Upper lobe of left lung (tissue), 6 donors: ENCODE measurements at regions not wholly inside any gene's neighbourhood (a gene's known extent, or its start where the extent isn't known, plus 50 kb on each side); places are given as distances from the start of the nearest gene placed in this dataset.

Experiments
- ATAC-seq, 2 donors: fragments of 200-7000 bp; cut with Tn5 transposase; one replicate each; pipeline ENCODE4 v1.9.1; 2022; ENCODE audit warnings: mild to moderate bottlenecking in 2 of 2, moderate library complexity in 2 of 2; ENCODE audit not compliant: low FRiP score in 2 of 2
- DNase-seq, 2 donors: peaks; one replicate each; pipeline ENCODE4 v3.0.0-alpha.2; 2019 to 2020
- H3K27ac ChIP-seq, 4 donors: fragments of 200-600 bp; sonication (generic); one replicate each; pipeline ENCODE4 v1.5.1; 2016 to 2019
- H3K27me3 ChIP-seq, 4 donors: fragments of 200-600 bp; sonication (generic); one replicate each; pipeline ENCODE4 v1.5.1; 2017 to 2019
- H3K36me3 ChIP-seq, 4 donors: fragments of 200-600 bp; sonication (generic); one replicate each; pipeline ENCODE4 v1.5.1; 2016 to 2019
- H3K4me1 ChIP-seq, 4 donors: fragments of 200-600 bp; sonication (generic); one replicate each; pipeline ENCODE4 v1.5.1; 2018 to 2019
- H3K4me3 ChIP-seq, 4 donors: fragments of 200-600 bp; sonication (generic); one replicate each; pipeline ENCODE4 v1.5.1; 2017 to 2019; ENCODE audit warnings: mild to moderate bottlenecking in 2 of 4, moderate library complexity in 1 of 4
- H3K9me3 ChIP-seq, 4 donors: fragments of 200-600 bp; sonication (generic); one replicate each; pipeline ENCODE4 v1.5.1; 2018 to 2019
- EP300 ChIP-seq, 4 donors: sonication (generic); formaldehyde crosslinking; IDR thresholded peaks; one replicate each; pipeline ENCODE4 v1.5.1; 2017; ENCODE audit warnings: antibody characterized with exemption in 4 of 4, control low read depth in 2 of 4
- POLR2A ChIP-seq, 4 donors: fragments of 450-650 bp; IDR thresholded peaks; one replicate each; pipeline ENCODE4 v1.5.1; 2016 to 2017; ENCODE audit warnings: antibody characterized with exemption in 4 of 4, mild to moderate bottlenecking in 2 of 4
- POLR2AphosphoS5 ChIP-seq, 2 donors: sonication (generic); formaldehyde crosslinking; IDR thresholded peaks; one replicate each; pipeline ENCODE4 v1.5.1; 2017; ENCODE audit warnings: antibody characterized with exemption in 2 of 2
- WGBS, 2 donors: methylation state at CpG; one replicate each; pipeline ENCODE4 v1.1.5; 2017 to 2018; 5-methylcytosine and 5-hydroxymethylcytosine counted together
- TF ChIP-seq, protein P1 (sequence below), 6 experiments: fragments of 450-650 bp in 4 of 6; fragments of 200-600 bp in 2 of 6; sonication (generic) in 2 of 6; IDR thresholded peaks; one replicate each; pipeline ENCODE4 v1.5.1; 2016 to 2019; ENCODE audit warnings: antibody characterized with exemption in 6 of 6
- donor health status: DM: no; HTN: no; CAD: no; lungs with moderate emphysema.
- donor health status: DM: no; HTN: yes; CAD: no; lungs with severe emphysema.

DNA sequence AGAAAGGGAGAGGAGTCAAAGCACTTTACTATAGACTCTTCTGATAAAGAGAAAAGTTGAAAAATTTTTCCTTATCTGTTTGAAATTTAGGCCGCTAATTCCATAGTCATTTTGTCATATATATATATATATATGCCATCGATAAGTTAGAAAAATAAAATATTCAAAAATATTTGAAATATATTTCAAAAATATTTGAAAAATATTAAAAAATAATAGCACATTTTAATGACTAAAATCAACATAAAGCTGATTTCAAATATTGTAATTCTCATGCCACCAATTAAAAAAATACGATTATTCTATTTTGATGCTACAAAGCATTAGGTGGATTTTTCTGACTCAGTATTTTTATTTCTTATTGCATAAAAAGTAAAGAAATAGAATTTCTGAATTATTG lies 87.1 kb downstream of the KIF2B start:
- no peak overlapping the region for H3K4me3 ChIP-seq
- no peaks in the 10 kb centered on the region for H3K27me3 ChIP-seq
- H3K27ac ChIP-seq: no peak overlapping the region
- no peaks in the 10 kb centered on the region for H3K36me3 ChIP-seq
- ATAC-seq (no peak), DNase-seq (no peak)
- no peaks in the 10 kb centered on the region for H3K9me3 ChIP-seq
- 92 to 93% methylated on average over 3 of the region's 3 CpGs for WGBS, 2 donors
- TF ChIP-seq POLR2AphosphoS5 (IDR thresholded peaks at IDR 0.05) (no peak), POLR2A (IDR thresholded peaks at IDR 0.05) (no peak), EP300 (IDR thresholded peaks at IDR 0.05) (no peak)
- TF ChIP-seq, protein P1, sequence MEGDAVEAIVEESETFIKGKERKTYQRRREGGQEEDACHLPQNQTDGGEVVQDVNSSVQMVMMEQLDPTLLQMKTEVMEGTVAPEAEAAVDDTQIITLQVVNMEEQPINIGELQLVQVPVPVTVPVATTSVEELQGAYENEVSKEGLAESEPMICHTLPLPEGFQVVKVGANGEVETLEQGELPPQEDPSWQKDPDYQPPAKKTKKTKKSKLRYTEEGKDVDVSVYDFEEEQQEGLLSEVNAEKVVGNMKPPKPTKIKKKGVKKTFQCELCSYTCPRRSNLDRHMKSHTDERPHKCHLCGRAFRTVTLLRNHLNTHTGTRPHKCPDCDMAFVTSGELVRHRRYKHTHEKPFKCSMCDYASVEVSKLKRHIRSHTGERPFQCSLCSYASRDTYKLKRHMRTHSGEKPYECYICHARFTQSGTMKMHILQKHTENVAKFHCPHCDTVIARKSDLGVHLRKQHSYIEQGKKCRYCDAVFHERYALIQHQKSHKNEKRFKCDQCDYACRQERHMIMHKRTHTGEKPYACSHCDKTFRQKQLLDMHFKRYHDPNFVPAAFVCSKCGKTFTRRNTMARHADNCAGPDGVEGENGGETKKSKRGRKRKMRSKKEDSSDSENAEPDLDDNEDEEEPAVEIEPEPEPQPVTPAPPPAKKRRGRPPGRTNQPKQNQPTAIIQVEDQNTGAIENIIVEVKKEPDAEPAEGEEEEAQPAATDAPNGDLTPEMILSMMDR (IDR thresholded peaks at IDR 0.05): no peak
- no peaks in the 10 kb centered on the region for H3K4me1 ChIP-seq

DNA sequence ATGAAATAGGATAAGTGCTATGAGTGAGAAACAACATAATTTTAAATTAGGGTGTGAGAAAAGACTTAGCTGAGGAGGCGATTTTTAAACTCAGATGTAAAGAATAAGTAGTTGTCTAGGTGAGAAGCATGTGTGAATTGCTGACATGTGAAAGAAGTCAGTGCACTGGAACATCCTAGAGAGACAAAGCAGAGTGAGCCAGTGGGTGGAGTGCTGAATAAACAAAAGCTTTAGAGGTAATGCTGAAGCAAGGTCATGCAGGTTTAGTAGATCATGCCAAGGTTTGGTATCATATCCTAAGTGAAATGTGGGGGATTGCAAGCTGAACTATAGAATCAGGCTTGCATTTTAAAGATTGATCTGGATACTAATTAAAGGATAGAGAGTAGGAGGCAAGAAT lies 89.4 kb downstream of the KIF2B start:
- 40 to 63% methylated on average over 1 of the region's 1 CpG for WGBS, 2 donors
- DNase-seq: no peak
- Histone ChIP-seq H3K27me3 (no peaks in the 10 kb centered on the region), H3K36me3 (no peaks in the 10 kb centered on the region), H3K4me3 (no peak overlapping the region), H3K9me3 (no peaks in the 10 kb centered on the region), H3K27ac (no peak overlapping the region), H3K4me1 (no peaks in the 10 kb centered on the region)
- TF ChIP-seq, protein P1 (IDR thresholded peaks at IDR 0.05): no peak
- no peak for TF ChIP-seq POLR2A (IDR thresholded peaks at IDR 0.05)
- no peak for TF ChIP-seq POLR2AphosphoS5 (IDR thresholded peaks at IDR 0.05)
- no peak for TF ChIP-seq EP300 (IDR thresholded peaks at IDR 0.05)
- no peak for ATAC-seq

DNA sequence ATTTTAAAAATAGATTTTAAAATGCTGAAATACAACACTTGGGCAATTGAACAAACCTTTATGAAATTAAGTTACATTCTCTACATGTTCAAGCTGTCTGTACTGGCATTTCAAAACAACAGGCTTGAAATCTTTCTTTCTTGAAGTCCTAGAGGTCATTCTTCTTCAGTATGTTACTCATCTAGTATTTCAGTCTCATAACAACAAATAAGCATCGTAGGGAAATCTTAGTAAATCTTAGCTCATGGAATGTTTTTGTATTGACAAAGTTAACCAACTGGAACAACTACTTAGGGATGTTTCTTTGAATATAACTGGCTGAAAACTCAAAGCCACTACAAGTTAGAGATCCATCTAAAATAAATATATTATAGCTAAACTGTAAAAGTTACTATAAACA lies 96.6 kb downstream of the KIF2B start:
- Histone ChIP-seq H3K9me3 (no peaks in the 10 kb centered on the region), H3K4me1 (no peaks in the 10 kb centered on the region), H3K36me3 (no peaks in the 10 kb centered on the region), H3K4me3 (no peak overlapping the region), H3K27ac (no peak overlapping the region), H3K27me3 (no peaks in the 10 kb centered on the region)
- no peak for DNase-seq
- TF ChIP-seq, protein P1 (IDR thresholded peaks at IDR 0.05): no peak
- TF ChIP-seq POLR2A (IDR thresholded peaks at IDR 0.05) (no peak), EP300 (IDR thresholded peaks at IDR 0.05) (no peak), POLR2AphosphoS5 (IDR thresholded peaks at IDR 0.05) (no peak)
- no peak for ATAC-seq
- WGBS, 2 donors: 45 to 50% methylated on average over 1 of the region's 1 CpG

DNA sequence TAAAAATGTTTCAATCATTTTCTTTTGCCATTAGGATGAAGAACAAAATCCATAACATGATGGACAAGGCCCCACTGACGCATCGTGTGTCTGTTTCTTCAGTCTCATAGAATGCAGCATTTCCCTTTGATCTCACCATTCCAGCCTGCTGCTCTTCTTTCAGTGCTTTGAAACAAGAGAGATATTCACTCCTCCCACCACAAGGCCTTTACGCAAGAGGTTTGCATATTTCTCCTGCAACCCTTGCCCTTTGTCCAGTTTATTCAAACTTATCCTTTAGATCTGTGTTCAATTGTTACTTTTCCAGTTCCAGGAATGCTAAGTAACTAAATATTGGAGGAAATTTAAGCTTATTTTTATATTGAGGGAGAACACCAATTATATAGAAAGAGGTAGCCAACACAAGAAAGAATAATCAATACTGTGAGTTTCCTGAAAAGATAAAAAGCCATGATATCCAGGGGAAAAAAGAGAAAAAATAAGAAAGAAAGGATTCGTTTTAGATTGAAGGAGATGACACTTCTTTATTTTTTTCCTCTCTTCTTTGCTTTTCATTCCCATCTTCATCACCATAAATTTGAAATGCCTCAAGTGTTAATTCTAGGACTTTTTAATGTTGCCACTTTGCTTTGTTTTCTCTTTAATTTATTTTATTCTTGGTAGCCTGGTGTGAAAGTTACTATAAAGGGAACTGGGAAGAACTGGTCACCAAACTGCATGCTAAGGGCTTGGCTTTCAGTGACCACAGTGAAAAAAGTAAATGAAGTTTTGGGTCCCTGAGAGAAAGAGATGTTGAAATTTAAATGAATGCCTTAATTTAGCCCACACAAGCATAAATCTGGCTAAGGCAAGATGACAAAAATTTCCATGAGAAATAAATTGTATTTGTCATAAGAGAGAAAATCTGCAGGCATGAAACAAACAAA lies 102.1 kb downstream of the KIF2B start:
- TF ChIP-seq, protein P1 (IDR thresholded peaks at IDR 0.05): no peak
- TF ChIP-seq POLR2A (IDR thresholded peaks at IDR 0.05): no peak
- no peak for TF ChIP-seq POLR2AphosphoS5 (IDR thresholded peaks at IDR 0.05)
- TF ChIP-seq EP300 (IDR thresholded peaks at IDR 0.05): no peak
- no peaks in the 10 kb centered on the region for H3K9me3 ChIP-seq
- H3K27ac ChIP-seq: no peak overlapping the region
- no peak overlapping the region for H3K4me3 ChIP-seq
- no peak for DNase-seq
- H3K4me1 ChIP-seq: no peaks in the 10 kb centered on the region
- H3K27me3 ChIP-seq: no peaks in the 10 kb centered on the region
- WGBS, 2 donors: 43 to 53% methylated on average over 4 of the region's 4 CpGs
- no peak for ATAC-seq
- H3K36me3 ChIP-seq: no peaks in the 10 kb centered on the region

DNA sequence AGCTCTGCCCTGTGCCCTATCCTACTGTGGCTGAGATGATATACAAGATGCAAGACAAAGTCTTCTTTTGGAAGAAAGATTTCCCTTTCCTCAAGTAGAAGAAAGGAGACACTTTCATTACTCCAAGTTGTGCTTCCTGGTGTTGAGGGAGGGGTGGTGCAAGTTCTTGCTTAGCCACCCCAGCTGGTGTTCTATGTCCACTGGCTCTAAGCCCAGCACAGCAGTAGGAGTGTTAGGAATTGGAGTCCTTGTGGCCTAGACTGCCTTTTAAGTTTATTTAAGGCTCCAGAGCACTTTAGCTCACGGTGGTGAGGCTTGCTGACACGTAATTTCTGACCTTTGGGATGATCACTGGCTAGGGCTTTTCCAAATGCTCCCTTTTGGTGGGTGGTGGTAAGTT lies 109.7 kb downstream of the KIF2B start:
- H3K4me1 ChIP-seq: no peaks in the 10 kb centered on the region
- ATAC-seq (no peak), DNase-seq (no peak)
- H3K27ac ChIP-seq: no peak overlapping the region
- TF ChIP-seq POLR2AphosphoS5 (IDR thresholded peaks at IDR 0.05) (no peak), EP300 (IDR thresholded peaks at IDR 0.05) (no peak), POLR2A (IDR thresholded peaks at IDR 0.05) (no peak)
- TF ChIP-seq, protein P1 (IDR thresholded peaks at IDR 0.05): no peak
- H3K4me3 ChIP-seq: no peak overlapping the region
- H3K27me3 ChIP-seq: no peaks in the 10 kb centered on the region
- peaks cover 0 to 4% (median 0%) of the 10 kb centered on the region in 4 donors for H3K9me3 ChIP-seq
- H3K36me3 ChIP-seq: no peaks in the 10 kb centered on the region
- 37 to 52% methylated on average over 2 of the region's 2 CpGs for WGBS, 2 donors
